Osteoblast (primary cell): ENCODE measurements at regions not wholly inside any gene's neighbourhood (a gene's known extent, or its start where the extent isn't known, plus 50 kb on each side); places are given as distances from the start of the nearest gene placed in this dataset.

Experiments
- DNase-seq: peaks from one replicate; pipeline ENCODE4 v3.0.0; 2011; ENCODE audit warnings: low spot score, mixed read lengths; ENCODE audit not compliant: insufficient read length; ENCODE audit errors: missing footprints
- H2AFZ ChIP-seq: 2 replicates; pipeline ENCODE4 v1.6.0; 2011; ENCODE audit warnings: mild to moderate bottlenecking, low read length
- H3K27ac ChIP-seq: 2 replicates; pipeline ENCODE4 v1.5.1; 2011; ENCODE audit warnings: mild to moderate bottlenecking, low read depth, low read length, moderate library complexity
- H3K27me3 ChIP-seq: 2 replicates; pipeline ENCODE4 v1.6.0; 2012; ENCODE audit warnings: mild to moderate bottlenecking, control low read depth, inconsistent platforms, low read length, moderate library complexity; ENCODE audit not compliant: insufficient read depth
- H3K36me3 ChIP-seq: 2 replicates; pipeline ENCODE4 v1.5.1; 2011; ENCODE audit warnings: mild to moderate bottlenecking, low read length, control low read depth, moderate library complexity; ENCODE audit not compliant: insufficient read depth
- H3K4me1 ChIP-seq: 2 replicates; pipeline ENCODE4 v1.5.1; 2011; ENCODE audit warnings: mild to moderate bottlenecking, low read length, control low read depth, moderate library complexity; ENCODE audit not compliant: insufficient read depth
- H3K4me2 ChIP-seq: 2 replicates; pipeline ENCODE4 v1.6.0; 2011; ENCODE audit warnings: mild to moderate bottlenecking, low read length; ENCODE audit not compliant: insufficient read depth
- H3K4me3 ChIP-seq: fragments of 200-600 bp; sonication (generic); 3 replicates; pipeline ENCODE4 v1.5.1; 2012; ENCODE audit warnings: mild to moderate bottlenecking, low read length, inconsistent platforms; ENCODE audit not compliant: insufficient read depth
- H3K79me2 ChIP-seq: 2 replicates; pipeline ENCODE4 v1.6.0; 2012; ENCODE audit warnings: mild to moderate bottlenecking, low read length, control low read depth, inconsistent platforms; ENCODE audit not compliant: insufficient read depth
- H3K9me3 ChIP-seq: 2 replicates; pipeline ENCODE4 v1.5.1; 2011; ENCODE audit warnings: low read depth, low read length, control low read depth
- H4K20me1 ChIP-seq: 2 replicates; pipeline ENCODE4 v1.6.0; 2012; ENCODE audit warnings: mild to moderate bottlenecking, low read length, control low read depth; ENCODE audit not compliant: insufficient read depth
- CTCF ChIP-seq: IDR thresholded peaks from 2 replicates; pipeline ENCODE4 v1.5.1; 2011; ENCODE audit warnings: mild to moderate bottlenecking, low read depth, low read length, moderate library complexity; ENCODE audit errors: extremely low read depth

- no peak for DNase-seq
- H3K36me3 ChIP-seq: no peaks in the 10 kb centered on the region
- H2AFZ ChIP-seq: no peak overlapping the region
- H3K4me1 ChIP-seq: no peaks in the 10 kb centered on the region
- TF ChIP-seq CTCF: no peak
- no peaks in the 10 kb centered on the region for H3K79me2 ChIP-seq
- no peak overlapping the region for H3K4me3 ChIP-seq
- no peaks in the 10 kb centered on the region for H4K20me1 ChIP-seq
- H3K9me3 ChIP-seq: no peaks in the 10 kb centered on the region
- no peaks in the 10 kb centered on the region for H3K27me3 ChIP-seq
- no peak overlapping the region for H3K4me2 ChIP-seq
- H3K27ac ChIP-seq: no peak overlapping the region
Observed at GRCh38 chr3:26345613-26346012, 277.0 kb upstream of the LRRC3B start.

GRCh38 chr3:26346497-26346896, 276.1 kb upstream of the LRRC3B start:
- H3K27ac ChIP-seq: no peak overlapping the region
- H3K4me1 ChIP-seq: no peaks in the 10 kb centered on the region
- no peaks in the 10 kb centered on the region for H4K20me1 ChIP-seq
- H3K4me3 ChIP-seq: no peak overlapping the region
- H3K27me3 ChIP-seq: no peaks in the 10 kb centered on the region
- no peak overlapping the region for H3K4me2 ChIP-seq
- no peak for TF ChIP-seq CTCF
- no peak overlapping the region for H2AFZ ChIP-seq
- no peak for DNase-seq
- H3K79me2 ChIP-seq: no peaks in the 10 kb centered on the region
- no peaks in the 10 kb centered on the region for H3K9me3 ChIP-seq
- no peaks in the 10 kb centered on the region for H3K36me3 ChIP-seq

- Histone ChIP-seq H3K4me1 (no peaks in the 10 kb centered on the region), H3K4me2 (no peak overlapping the region), H4K20me1 (no peaks in the 10 kb centered on the region), H3K9me3 (no peaks in the 10 kb centered on the region), H3K36me3 (no peaks in the 10 kb centered on the region), H3K4me3 (no peak overlapping the region), H3K27me3 (no peaks in the 10 kb centered on the region), H2AFZ (no peak overlapping the region), H3K27ac (no peak overlapping the region), H3K79me2 (no peaks in the 10 kb centered on the region)
- DNase-seq: no peak
- TF ChIP-seq CTCF: no peak
Observed at GRCh38 chr3:26347150-26347549, 275.4 kb upstream of the LRRC3B start.

GRCh38 chr3:26350853-26351252, 271.7 kb upstream of the LRRC3B start:
- Histone ChIP-seq H3K27ac (no peak overlapping the region), H3K36me3 (no peaks in the 10 kb centered on the region), H3K27me3 (no peaks in the 10 kb centered on the region), H3K4me3 (no peak overlapping the region), H3K9me3 (no peaks in the 10 kb centered on the region), H2AFZ (no peak overlapping the region), H4K20me1 (no peaks in the 10 kb centered on the region), H3K4me1 (no peaks in the 10 kb centered on the region), H3K4me2 (no peak overlapping the region), H3K79me2 (no peaks in the 10 kb centered on the region)
- TF ChIP-seq CTCF: no peak
- no peak for DNase-seq
